ENCODE measurements at regions not wholly inside any gene's neighbourhood (a gene's known extent, or its start where the extent isn't known, plus 50 kb on each side); places are given as distances from the start of the nearest gene placed in this dataset.

- POLR2A ChIA-PET: no interaction called here
- Histone ChIP-seq H3K79me2 (ENCODE audit: control insufficient read depth, insufficient read depth, low read length) (no peaks in the 10 kb centered on the region), H3K9ac (replicated peaks; ENCODE audit: extremely low read depth, insufficient read depth, low read length) (no peak overlapping the region), H3K27me3 (ENCODE audit: control insufficient read depth in 2 of 2, insufficient read depth in 2 of 2, low read length in 2 of 2) (no peaks in the 10 kb centered on the region), H4K20me1 (replicated peaks; ENCODE audit: control insufficient read depth, extremely low read depth, insufficient read depth, low read length) (no peaks in the 10 kb centered on the region), H3K4me3 (replicated peaks in 1 of 3; ENCODE audit: insufficient read depth in 1 of 3, low read depth in 1 of 3, low read length in 3 of 3) (no peak overlapping the region), H2AFZ (ENCODE audit: low read depth, low read length) (no peak overlapping the region), H3K9me3 (replicated peaks; ENCODE audit: control insufficient read depth, insufficient read depth, low read length) (no peaks in the 10 kb centered on the region), H3K27ac (ENCODE audit: insufficient read depth, low read depth, low read length) (no peak overlapping the region), H3K4me2 (ENCODE audit: insufficient read depth, low read length) (no peak overlapping the region), H3K4me1 (ENCODE audit: control insufficient read depth, extremely low read depth, insufficient read depth, low read length) (no peaks in the 10 kb centered on the region), H3K9me1 (replicated peaks; ENCODE audit: control insufficient read depth, extremely low read depth, insufficient read depth, low read length) (no peaks in the 10 kb centered on the region), H3K36me3 (ENCODE audit: control insufficient read depth in 2 of 2, extremely low read depth in 1 of 2, insufficient read depth in 2 of 2, low read length in 2 of 2) (no peaks in the 10 kb centered on the region)
- TF ChIP-seq EZH2 (IDR thresholded peaks at IDR 0.05; ENCODE audit: borderline replicate concordance, low read depth, low read length, severe bottlenecking): no peak
- no peak for TF ChIP-seq JUN (IDR thresholded peaks at IDR 0.05; ENCODE audit: borderline replicate concordance, insufficient read depth, insufficient read length, low read depth)
- TF ChIP-seq CTCF (IDR thresholded peaks at IDR 0.05; ENCODE audit: extremely low read depth in 1 of 2, insufficient read depth in 1 of 2, low read depth in 1 of 2, low read length in 2 of 2): no peak
- no peak for TF ChIP-seq MAX (IDR thresholded peaks at IDR 0.05; ENCODE audit: insufficient read depth, insufficient read length)
- TF ChIP-seq GATA2 (IDR thresholded peaks at IDR 0.05; ENCODE audit: insufficient read depth, insufficient read length, low read depth, low read length): no peak
- TF ChIP-seq POLR2AphosphoS5 (IDR thresholded peaks at IDR 0.05; ENCODE audit: insufficient read depth, low read depth, low read length): no peak
- FAIRE-seq (no peak), DNase-seq (ENCODE audit: low read depth, low spot score) (no peak)
- CTCF ChIA-PET: no interaction called here
- intact Hi-C loops (cut with micrococcal nuclease) (no loop called here), dilution Hi-C loops (cut with MboI; ENCODE audit: extremely low pct_ligation_motif_present, low sequenced_read_pairs) (no loop called here)
- no TSS peak for BruUV-seq (replicated peaks)
These were observed 58.9 kb upstream of the TRABD2B start for GRCh38 chr1:48055876-48056764.

Data from endothelial cell of umbilical vein (primary cell).